Activated CD4-positive, alpha-beta T cell treated with anti-CD3 and anti-CD28 coated beads, Interleukin-2, amount 50 U/mL, for 48 hours (primary cell): ENCODE measurements at regions not wholly inside any gene's neighbourhood (a gene's known extent, or its start where the extent isn't known, plus 50 kb on each side); places are given as distances from the start of the nearest gene placed in this dataset.
"Not testable (repeated sequence)": the region's sequence is repeated elsewhere in the genome, so short reads cannot be mapped to it uniquely, and the experiment has no call there.

Experiments used
- DNase-seq, 2 experiments: peaks; one replicate each; pipeline ENCODE4 v3.0.0-alpha.2; 2020

DNA sequence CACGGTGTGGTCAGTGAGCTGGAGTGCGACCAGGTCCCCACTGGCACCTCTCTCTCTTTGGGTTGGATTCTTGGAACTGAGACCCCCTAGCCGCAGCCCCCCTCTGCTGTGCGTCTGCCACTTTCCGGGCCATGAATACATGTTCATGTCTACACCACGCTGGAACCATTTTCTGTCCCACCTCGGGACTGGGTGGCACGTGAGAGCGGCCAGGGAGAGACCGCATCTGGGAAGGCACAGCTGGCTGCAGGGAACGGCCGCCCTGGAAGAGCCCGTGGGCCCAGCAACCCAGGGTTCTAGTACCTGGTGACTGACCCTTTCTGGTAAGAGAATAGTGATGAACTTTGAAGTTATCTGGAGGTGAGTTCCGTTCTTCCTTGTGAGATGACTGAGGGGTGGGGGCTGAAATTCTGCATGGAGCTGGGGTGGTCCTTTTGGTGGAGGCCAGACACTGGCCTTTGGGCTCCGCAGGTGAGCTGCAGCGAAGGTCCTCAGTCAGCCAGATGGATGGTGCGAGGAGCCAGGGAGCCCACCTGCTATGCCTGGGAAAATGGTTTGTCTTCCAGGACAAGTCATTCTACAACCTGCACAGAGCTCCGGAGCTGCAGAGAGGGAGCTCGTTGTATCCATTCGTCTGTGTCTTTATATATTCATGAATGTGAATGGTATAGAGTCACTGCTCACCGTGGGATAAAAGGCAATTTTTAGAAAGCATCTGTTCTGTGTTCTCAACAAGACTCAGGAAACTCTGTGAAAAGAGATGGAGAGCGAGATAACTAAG, 223.5 kb downstream of the NDUFA10 start:
- no peak for DNase-seq

DNA sequence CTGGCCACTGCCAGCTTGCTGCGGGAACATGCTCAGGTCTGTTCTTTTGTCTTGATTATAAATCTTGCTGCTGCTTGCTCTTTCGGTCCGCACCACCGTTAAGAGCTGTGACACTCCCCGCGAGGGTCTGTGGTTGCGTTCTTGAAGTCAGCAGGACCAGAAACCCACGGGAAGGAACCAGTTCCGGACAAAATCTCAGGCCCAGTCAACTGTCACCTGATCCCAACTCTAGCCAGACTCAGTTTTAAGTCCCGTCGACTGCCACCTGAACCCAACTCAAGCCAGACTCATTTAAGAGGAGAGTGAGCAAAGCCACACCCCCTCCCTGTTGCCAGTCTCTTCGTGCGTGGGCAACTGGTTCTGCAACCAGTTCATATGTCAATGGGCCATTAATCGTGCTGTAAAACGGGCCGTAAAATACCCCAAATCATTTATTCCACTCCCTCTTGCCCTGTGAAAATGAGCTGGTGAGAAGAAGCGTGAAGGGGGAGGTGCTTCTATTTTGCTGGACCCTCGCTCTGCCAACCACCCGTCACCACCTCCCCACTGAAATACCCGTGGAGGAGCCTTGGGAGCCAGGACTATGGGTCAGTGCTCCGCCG, 224.3 kb downstream of the NDUFA10 start:
- DNase-seq: no peak

DNA sequence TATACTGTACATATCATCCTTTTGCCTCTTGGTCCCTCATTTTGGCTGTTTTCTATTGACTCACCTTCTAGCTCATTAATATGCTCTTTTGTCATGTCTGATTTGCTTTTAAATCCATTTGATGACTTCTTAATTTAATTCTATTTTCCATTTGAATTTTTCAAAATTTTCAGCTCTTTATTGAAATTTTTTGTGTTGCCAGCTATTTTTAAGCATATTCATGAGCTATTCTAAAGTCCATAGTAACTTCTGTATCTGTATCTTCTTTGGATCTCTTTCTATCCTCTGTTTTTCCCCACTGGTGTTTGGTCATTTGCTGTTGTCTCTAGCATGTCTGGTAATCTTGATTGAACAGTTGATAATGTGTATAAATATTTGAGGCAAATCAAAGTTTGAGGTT, 227.8 kb downstream of the NDUFA10 start:
- no peak for DNase-seq

DNA sequence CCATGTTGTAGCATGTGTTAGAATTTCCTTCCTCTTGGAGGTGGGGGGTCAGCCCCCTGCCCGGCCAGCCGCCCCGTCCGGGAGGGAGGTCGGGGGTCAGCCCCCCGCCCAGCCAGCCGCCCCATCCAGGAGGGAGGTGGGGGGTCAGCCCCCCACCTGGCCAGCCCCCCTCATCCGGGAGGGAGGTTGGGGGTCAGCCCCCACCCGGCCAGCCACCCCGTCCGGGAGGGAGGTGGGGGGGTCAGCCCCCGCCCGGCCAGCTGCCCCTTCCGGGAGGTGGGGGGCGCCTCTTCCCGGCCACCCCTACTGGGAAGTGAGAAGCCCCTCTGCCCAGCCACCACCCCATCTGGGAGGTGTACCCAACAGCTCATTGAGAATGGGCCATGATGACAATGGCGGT, 229.4 kb downstream of the NDUFA10 start:
- not testable (repeated sequence) for DNase-seq

DNA sequence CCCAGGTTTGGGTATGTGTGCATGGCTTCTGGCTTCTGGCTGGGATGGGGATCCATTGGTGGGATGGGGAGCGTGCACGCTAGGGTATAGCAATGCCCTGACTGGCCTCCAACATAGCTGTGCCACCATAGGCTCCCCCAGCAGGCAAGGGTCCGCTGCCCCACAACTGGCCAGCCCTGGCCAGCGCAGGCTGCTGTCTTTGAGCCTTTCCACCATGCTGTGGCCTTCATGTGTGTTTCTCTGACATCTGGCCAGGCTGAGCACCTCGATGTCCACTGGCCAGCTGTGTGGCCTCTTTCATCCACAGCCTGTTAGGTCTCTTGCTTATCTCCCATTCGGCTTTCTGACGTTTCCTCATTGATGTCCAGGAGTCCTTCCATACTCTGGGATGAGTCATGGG, 231.3 kb downstream of the NDUFA10 start:
- DNase-seq: no peak

DNA sequence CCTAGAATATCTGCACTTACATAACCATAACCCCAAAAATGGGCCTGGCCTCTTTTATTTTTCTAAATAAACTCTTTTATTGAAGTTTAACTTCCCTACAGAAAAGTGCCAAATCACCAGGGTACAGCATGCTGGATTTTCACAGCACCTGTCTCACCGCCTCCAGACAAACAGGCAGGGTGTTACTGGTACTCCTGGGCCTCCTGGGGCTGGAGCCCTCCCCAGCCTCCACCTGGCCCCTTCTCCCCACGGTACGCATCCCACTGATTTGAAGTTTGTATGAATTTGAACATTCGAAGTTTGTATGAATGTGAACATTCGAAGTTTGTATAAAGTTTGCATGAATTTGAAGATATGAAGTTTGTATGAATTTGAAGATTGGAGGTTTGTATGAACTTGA, 232.1 kb downstream of the NDUFA10 start:
- DNase-seq: no peak

DNA sequence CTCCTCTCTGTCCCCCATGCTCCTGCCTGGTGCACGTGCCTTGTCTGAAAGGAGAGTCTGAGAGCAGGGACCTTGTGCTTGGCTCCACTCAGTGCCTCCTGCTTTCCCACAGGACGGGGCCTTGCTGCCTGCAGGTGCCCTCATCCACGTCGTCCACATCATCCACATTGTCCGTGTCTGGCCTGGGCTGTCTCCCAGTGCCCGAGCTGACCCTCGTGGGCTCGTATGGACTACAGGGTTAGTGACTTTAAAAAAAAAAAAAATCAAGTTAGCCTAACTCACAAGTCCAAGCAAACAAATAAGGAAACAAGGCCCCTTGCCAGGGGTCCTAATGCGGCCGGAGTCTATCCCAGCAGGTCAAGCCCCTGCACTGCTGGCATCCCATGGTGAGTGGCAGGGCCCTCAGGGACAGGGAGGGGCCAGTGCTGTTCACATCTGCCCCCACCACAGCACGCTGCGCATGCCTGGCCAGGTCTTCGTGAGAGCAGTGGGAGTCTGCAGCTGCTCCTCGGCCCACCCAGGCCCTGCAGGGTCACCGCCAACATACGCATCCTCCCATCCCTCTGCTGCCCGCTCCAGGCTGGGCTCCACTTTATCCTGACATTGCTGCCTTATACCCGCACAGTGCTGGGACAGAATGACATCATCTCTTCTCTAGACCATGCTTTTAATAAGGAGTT, 232.6 kb downstream of the NDUFA10 start:
- no peak for DNase-seq

DNA sequence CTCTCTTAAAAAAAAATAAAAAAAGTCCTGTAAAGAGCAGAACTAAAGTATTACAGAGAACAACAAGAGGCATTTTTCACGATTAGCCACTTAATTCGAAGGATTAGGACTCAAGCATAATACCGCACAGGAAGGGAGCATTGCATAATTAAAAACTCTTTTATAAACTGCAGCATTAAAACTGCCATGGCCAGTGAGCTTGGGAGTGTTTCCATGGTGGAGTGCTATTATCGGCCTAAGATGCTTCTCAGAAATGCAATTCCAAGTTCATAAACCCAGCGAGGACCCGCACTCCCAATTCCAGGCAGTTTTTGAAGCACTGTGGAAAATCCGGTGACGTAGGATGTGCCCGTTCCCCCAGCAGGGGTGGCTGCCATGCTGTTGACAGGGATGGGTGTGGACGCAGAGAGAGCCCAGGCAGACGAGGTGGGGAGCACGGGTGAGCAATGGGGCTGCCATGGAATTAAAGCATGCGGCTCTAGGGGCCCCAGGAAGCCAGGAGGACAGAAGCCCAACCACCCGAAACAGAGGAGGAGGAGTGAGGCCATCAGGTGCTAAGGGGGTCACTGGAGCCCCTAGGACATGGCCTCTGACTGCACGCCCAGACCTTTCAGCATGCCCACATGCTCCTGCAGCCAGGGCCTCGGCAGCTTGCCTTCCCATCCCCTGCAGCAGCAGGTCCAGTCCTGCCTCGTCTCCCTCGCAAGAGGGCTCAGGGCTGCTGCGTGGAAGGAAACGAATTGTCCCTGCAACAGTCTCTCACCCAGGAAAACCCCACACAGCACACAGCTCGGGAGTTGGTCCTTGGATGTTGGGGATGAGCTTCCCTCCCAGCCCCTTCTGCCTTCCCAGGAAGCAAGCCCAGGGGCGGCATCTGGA, 233.4 kb downstream of the NDUFA10 start:
- DNase-seq: no peak

DNA sequence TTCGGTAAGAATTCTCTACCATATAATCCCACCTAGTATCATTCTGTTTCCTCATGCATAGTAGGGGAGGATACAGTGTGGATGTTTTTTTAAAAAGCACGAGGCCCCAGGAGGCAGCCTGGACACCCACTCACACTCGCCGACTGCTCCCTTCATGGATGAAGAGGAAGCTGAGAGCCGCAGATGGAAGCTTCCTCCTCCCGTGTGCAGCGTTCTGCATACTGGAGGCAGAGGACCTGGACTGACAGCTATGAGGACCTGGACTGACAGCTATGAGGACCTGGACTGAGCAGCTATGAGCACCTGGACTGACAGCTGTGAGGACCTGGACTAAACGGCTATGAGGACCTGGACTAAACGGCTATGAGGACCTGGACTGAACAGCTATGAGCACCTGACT, 234.4 kb downstream of the NDUFA10 start:
- DNase-seq: no peak

DNA sequence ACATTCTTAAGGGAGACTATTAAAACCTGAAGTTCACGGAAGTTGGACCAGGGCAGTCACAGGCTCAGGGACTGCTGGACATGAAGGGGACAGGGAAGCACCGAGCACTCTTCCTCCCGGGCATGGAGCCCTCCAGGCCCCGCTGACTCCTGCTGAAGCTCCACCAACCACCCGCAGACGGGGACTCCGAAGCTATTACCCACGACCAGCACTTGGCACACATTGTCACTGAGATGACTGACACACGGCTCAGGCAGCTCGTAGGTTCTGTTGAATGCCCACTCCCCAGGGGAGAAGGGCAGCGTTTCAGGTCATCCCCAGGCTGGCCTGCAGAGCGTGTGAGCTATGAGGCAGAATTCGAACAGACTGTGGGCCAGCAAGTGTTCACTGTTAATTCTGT, 234.8 kb downstream of the NDUFA10 start:
- DNase-seq: no peak

DNA sequence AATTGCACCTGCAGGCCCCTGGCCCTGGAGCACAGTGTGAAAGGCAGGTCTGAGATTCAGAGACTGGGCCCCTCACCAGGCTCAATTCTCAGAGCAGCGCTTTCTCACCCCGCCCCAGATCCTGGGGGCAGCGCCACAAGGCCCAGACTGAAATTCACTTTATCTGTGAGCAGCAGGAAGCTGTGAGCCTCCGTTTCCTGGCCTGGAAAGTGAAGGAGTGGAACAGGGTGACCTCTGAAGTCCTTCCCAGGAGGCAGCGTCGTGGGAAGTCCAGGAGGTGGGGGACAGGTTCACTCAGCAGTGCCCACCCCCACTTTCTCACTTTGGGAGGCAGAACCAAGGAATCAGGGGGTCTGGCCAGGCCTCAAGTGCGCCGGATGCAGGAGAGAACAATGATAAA, 235.4 kb downstream of the NDUFA10 start:
- no peak for DNase-seq

DNA sequence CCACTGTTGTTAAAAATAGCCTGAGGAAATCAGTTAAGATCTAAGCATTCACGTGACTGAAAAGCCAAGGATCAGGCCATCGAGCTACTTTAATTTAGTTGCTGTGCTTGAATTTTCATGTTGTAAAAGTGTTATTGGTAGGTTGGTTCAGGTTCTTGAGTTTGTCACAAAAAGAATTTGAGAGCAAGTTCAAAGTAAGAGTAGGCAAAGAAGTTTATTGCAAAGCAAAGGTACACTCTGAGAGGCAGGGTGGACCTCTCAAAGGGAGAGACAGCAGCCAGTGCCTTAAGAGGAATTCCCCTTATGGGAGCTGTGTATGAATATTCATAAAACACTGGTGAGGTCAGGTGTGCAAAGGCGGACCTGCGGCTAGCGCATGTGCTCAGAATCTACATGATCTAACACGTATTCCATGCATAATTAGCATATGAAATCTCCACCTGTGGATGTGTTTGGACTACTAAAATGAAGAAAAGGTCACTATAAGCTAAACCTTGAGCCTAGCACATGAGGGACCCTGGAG, 236.5 kb downstream of the NDUFA10 start:
- DNase-seq: no peak

DNA sequence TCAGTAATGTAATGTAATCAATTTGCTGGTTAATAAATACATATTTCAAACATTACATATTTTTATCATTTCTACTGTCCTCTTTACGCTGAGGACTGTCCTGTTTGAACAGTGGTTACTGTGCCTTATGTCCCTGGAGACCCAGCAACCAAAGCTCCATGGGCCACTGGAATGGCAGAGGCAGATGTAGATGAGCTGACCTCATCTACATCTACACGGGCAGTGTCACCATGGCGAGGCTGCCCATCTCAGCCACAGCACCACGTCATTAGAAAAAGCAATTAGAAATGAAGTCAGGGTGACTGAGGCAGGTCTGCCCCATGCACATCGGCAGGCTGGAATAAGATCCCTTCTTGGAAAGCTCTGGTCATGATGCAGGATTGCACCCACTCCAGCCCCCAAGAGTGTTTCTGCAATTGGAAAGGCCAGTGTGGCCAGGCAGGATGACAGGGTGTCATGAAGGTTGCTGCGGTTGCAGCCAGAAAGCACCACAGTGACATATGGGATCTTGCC, 237.5 kb downstream of the NDUFA10 start:
- DNase-seq: no peak

DNA sequence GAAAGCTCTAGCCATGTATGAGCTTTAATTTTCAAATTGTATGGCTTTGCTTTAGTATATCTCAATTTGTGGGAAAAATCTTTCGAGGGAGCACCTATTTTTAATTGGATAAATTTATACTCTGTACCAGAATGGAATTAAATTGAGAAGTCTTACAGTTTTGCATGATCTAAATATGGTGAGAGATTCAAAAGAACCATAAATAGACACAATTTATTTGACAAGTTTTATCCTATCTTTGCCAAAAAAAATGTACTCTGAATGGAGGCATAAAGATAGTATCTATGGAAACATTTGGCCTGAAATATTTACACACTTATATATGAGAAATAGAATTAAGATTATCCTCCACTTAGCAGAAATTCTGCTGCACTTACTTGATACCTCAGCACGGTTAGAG, 238.4 kb downstream of the NDUFA10 start:
- no peak for DNase-seq

DNA sequence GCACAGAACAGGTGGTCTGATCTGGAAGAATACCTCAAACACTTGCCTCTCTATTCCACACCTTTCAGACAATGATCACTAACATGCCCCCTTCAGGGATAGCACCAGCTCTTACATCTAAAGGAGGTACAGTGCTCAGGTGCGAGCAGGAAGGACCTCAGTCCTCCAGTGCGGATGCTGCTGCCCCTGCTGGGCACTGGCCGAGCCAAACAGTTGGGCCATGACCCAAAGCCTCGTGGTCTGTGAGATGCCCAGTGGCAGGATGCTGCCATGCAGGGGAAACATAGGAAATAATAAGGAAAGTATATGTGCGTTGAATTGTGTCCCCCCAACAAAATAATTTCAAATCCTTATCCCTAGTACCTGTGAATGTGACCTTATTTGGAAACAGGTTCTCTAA, 243.7 kb downstream of the NDUFA10 start:
- DNase-seq: no peak

DNA sequence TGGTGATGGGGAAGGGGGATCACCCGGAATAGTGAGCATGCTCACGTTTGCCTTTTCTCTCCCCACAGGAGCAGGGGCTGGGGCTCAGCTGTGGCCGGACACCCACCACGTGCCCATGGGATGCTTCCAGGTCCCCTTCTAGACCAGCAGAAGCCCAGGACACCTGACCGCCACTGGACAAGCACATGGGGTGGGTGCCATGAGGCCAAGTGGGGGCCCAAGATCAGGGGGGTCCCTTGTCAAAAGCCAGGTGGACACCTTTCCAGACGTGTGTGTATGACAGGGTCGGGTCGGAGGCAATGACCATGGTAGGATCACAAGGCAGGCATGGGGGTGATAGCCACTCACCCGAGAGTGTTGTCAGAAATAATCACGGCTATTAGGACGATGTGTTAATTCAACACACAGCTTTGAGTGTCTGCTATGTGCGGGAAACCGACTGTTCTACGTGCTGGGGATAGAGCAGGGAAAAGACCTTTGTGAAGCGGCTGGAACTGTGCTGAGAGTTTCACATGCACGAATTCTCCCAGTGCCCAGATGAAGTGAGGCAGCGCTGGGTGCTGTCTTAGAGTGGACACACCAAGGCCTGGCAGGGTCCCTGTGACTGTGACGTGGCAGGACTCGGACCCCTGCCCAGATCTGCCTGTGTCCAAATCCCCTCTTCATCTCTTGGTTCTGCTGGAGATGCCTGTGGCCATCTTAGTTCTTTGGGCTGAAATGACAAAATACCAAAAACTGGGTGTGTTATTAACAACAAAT, 244.7 kb downstream of the NDUFA10 start:
- DNase-seq: no peak

DNA sequence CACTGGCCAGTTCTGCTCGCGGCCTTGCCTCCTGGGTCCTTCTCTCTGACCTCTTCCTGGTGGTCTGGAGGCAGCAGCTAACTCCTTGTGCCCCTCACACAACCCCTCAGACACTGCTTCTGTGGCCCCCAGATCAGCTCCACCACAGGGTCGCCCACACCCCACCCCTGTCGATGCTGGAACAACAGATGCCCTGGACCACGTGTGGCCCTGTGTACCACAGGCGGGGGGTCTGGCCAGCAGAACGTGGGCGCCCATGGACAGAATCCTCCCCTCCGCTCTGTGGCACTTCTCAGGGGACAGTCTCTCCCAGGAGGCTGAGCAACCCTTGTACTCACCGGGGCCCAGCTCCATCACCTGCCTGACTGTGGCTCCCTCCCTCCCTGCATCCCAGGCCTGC, 245.6 kb downstream of the NDUFA10 start:
- no peak for DNase-seq

DNA sequence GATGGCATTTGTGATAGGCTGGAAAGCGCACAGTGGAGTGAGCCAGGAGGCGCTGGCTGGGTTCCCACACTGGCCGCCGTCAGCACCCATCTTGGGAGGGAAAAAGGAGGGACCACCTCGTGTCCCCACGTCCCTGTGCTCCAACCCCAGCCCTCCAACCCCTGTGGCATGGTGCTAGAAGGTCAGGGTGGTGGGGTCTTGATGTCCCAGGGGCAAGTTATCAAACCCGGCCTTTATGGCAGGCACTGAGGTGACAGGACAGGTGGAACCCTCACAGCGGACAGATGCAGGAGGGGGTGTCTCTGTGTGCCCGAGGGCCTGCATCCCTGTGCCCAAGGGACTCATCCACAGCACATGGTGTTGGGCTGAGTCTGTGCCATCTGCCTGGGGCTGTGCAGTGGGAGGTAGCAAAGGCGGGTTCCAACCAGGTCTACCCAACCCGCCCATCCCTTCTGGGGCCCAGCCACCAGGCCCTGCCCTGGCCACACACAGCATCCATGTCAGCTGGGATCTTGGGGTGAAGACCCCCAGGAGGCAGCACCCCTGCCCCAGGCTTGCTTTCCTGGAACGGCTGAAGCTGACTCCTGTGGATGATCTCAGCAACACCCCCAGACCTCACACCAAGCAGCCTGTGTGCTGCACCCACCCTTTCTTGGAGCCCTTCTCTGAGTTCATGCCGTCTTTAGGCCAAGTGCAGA, 246.1 kb downstream of the NDUFA10 start:
- DNase-seq: no peak

DNA sequence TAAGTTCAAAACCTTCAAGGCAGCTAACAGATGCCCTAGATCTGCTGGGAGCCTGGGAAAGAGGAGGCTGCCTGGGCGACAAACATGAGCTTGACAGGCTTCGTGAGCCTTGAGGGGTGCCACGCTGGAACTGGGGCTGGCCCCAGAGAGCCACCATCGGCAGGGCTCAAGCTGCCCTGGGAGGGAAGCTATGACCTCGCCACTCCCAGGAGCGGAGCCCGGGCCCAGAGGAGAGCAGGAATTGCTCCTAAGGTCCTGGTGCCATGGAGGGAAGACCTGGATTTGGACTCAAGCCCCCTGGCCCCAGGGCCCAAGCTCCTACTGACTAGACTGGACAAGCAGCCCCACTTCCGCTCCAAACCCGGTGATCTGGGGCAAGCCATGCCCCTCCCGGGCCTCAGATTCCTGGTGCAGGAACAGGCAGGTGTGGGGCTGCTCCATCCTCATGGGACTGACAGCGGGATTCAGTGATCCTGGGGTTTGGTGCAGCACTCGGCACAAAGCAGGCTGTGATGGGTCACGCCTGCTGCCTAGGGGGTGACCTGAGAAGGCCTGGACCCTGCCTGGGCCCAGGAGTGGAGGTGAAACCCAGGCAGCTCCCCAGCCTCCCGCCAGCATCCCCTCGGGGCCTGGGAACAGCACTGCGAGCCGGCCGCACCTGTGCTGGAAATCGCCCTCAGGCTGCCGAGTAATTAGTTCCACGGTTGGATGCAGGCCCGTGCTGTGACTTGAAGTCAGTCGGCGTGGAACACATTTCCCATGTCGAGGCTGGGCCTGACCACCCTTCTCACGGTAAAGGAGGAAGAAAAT, 246.9 kb downstream of the NDUFA10 start:
- no peak for DNase-seq

DNA sequence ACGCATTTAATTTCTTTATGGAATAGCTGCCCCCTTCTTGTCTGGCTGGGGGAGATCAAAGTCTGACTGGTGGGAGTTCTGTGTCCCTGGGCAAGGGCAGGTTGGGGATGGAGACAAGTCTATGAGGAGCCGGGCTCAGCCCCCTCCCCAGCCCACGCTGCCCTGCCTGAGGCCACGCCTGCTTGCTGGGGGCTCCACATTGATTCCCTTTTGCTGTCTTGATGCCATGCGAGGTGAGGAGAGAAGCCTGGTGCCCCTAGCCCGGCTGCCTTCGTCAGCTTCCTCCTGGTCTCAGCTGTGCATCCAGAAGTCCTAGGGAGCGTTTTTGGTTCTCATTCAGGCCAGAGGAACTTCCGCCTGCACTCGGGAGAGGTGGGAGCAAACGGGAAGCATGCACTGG, 247.9 kb downstream of the NDUFA10 start:
- DNase-seq: no peak
